HCT116 (cell line): ENCODE measurements at regions not wholly inside any gene's neighbourhood (a gene's known extent, or its start where the extent isn't known, plus 50 kb on each side); places are given as distances from the start of the nearest gene placed in this dataset.

Source experiments
- ATAC-seq: fragments of 200-7000 bp; cut with Tn5 transposase; 2 replicates; pipeline ENCODE4 v1.9.1; 2020; ENCODE audit warnings: mild to moderate bottlenecking, moderate library complexity
- BruUV-seq: library from RNA; stranded (reverse); fragments of 400-500 nt; replicated peaks from 2 replicates; lab custom pipeline; 2021; lab: Mats Ljungman, UMichigan
- CTCF ChIA-PET: fragments of 300-600 bp; sonication (Branson Sonifier 250); formaldehyde crosslinking; loops from one replicate; lab custom pipeline; 2021; ENCODE audit warnings: antibody characterized with exemption; lab: Charles Lee
- POLR2A ChIA-PET: fragments of 300-600, 350-600 bp; sonication (Branson Sonifier 250); formaldehyde crosslinking; loops from one replicate; lab custom pipeline; 2021; ENCODE audit warnings: antibody characterized with exemption; lab: Charles Lee
- RAD21 ChIA-PET, 2 experiments: fragments of 300-600 bp; sonication (Branson Sonifier 250); formaldehyde crosslinking; loops; one replicate each; lab custom pipeline; 2023; ENCODE audit warnings: low total read pairs in 2 of 2; ENCODE audit not compliant: uncharacterized antibody in 2 of 2, unreplicated experiment in 2 of 2, low non-redundant PET in 1 of 2; lab: Charles Lee
- DNase-seq: peaks from one replicate; pipeline ENCODE4 v3.0.0-alpha.2; 2010; ENCODE audit warnings: low read depth, low spot score
- H2AFZ ChIP-seq: fragments of 200-600 bp; shearing (Covaris generic), sonication (generic); 2 replicates; pipeline ENCODE4 v1.6.1; 2017; ENCODE audit warnings: low read depth, mixed run types, mixed read lengths, antibody characterized with exemption, low read length; ENCODE audit not compliant: poor library complexity, severe bottlenecking
- H3K27ac ChIP-seq: 2 replicates; pipeline ENCODE4 v1.5.1; 2012; ENCODE audit warnings: low read depth, low read length
- H3K27me3 ChIP-seq: fragments of 200-600 bp; sonication (generic); 2 replicates; pipeline ENCODE4 v1.6.1; 2016; ENCODE audit warnings: mixed run types, low read length, mixed read lengths; ENCODE audit not compliant: insufficient read depth
- H3K36me3 ChIP-seq, 2 experiments: fragments of 200-500 bp in 1 of 2; fragments of 200-600 bp in 1 of 2; sonication (Bioruptor generic) in 1 of 2; sonication (generic) in 1 of 2; 2 replicates each; pipeline versions ENCODE4 v1.5.1 to v1.6.1; 2014 to 2016; ENCODE audit warnings: low read length in 2 of 2, inconsistent platforms in 1 of 2, mixed read lengths in 1 of 2, mixed run types in 1 of 2; ENCODE audit not compliant: insufficient read depth in 2 of 2, control insufficient read depth in 1 of 2
- H3K4me1 ChIP-seq, 2 experiments: fragments of 200-600 bp in 1 of 2; sonication (generic) in 1 of 2; 2 replicates each; pipeline versions ENCODE4 v1.5.1 to v1.6.1; 2012 to 2017; ENCODE audit warnings: low read length in 2 of 2, inconsistent platforms in 1 of 2, mild to moderate bottlenecking in 1 of 2, mixed read lengths in 1 of 2, mixed run types in 1 of 2, moderate library complexity in 1 of 2; ENCODE audit not compliant: insufficient read depth in 2 of 2, control insufficient read depth in 1 of 2
- H3K4me2 ChIP-seq: fragments of 200-600 bp; sonication (generic); 2 replicates; pipeline ENCODE4 v1.6.1; 2017; ENCODE audit warnings: mixed run types, low read length, mixed read lengths
- H3K4me3 ChIP-seq, 2 experiments: fragments of 200-600 bp in 1 of 2; sonication (generic) in 1 of 2; replicated peaks in 1 of 2; 2 replicates each; pipeline ENCODE4 v1.5.1; 2011 to 2016; ENCODE audit warnings: low read length in 2 of 2, control low read depth in 1 of 2, low read depth in 1 of 2, mild to moderate bottlenecking in 1 of 2, mixed read lengths in 1 of 2, mixed run types in 1 of 2
- H3K79me2 ChIP-seq: fragments of 200-600 bp; sonication (generic); 2 replicates; pipeline ENCODE4 v1.6.1; 2017; ENCODE audit warnings: mild to moderate bottlenecking, mixed run types, low read length, moderate library complexity, mixed read lengths; ENCODE audit not compliant: insufficient read depth
- H3K9ac ChIP-seq: fragments of 200-600 bp; sonication (generic); 2 replicates; pipeline ENCODE4 v1.6.1; 2016; ENCODE audit warnings: low read length, mixed read lengths
- H3K9me2 ChIP-seq: fragments of 200-600 bp; sonication (generic), shearing (Covaris generic); 2 replicates; pipeline ENCODE4 v1.6.1; 2017; ENCODE audit warnings: mixed run types, mild to moderate bottlenecking, moderate library complexity; ENCODE audit not compliant: insufficient read depth
- H3K9me3 ChIP-seq, 2 experiments: fragments of 200-500 bp in 1 of 2; fragments of 200-600 bp in 1 of 2; sonication (Bioruptor generic) in 1 of 2; sonication (generic) in 1 of 2; 2 replicates each; pipeline ENCODE4 v1.6.1; 2014 to 2017; ENCODE audit warnings: low read length in 2 of 2, mixed read lengths in 2 of 2, inconsistent platforms in 1 of 2, low read depth in 1 of 2, mild to moderate bottlenecking in 1 of 2, mixed run types in 1 of 2, moderate library complexity in 1 of 2; ENCODE audit not compliant: control insufficient read depth in 1 of 2, insufficient read depth in 1 of 2
- H4K20me1 ChIP-seq: fragments of 200-600 bp; sonication (generic), shearing (Covaris generic); 2 replicates; pipeline ENCODE4 v1.6.1; 2017; ENCODE audit warnings: mixed run types, mild to moderate bottlenecking, moderate library complexity; ENCODE audit not compliant: insufficient read depth
- CBX3 ChIP-seq: IDR thresholded peaks from 2 replicates; pipeline ENCODE4 v1.6.1; 2012; ENCODE audit warnings: low read depth
- EGR1 ChIP-seq: IDR thresholded peaks from 2 replicates; pipeline ENCODE4 v1.6.1; 2012; ENCODE audit warnings: low read depth
- ELF1 ChIP-seq: IDR thresholded peaks from 2 replicates; pipeline ENCODE4 v1.6.1; 2012; ENCODE audit warnings: low read depth, borderline replicate concordance
- EZH2phosphoT487 ChIP-seq: fragments of 200-600 bp; IDR thresholded peaks from 2 replicates; pipeline ENCODE4 v1.6.1; 2018; ENCODE audit warnings: antibody characterized with exemption, borderline replicate concordance
- FOSL1 ChIP-seq: IDR thresholded peaks from 2 replicates; pipeline ENCODE4 v1.6.1; 2012; ENCODE audit warnings: low read depth
- JUND ChIP-seq: IDR thresholded peaks from 2 replicates; pipeline ENCODE4 v1.6.1; 2012
- MAX ChIP-seq: IDR thresholded peaks from 2 replicates; pipeline ENCODE4 v1.6.1; 2012
- POLR2A ChIP-seq: IDR thresholded peaks from 2 replicates; pipeline ENCODE4 v1.7.0; 2011; ENCODE audit warnings: borderline replicate concordance; ENCODE audit not compliant: insufficient read depth, insufficient read length; ENCODE audit errors: extremely low read depth
- POLR2AphosphoS5 ChIP-seq: IDR thresholded peaks from 2 replicates; pipeline ENCODE4 v1.6.1; 2011; ENCODE audit warnings: mild to moderate bottlenecking, low read depth, low read length, moderate library complexity
- SIN3A ChIP-seq: IDR thresholded peaks from 2 replicates; pipeline ENCODE4 v1.6.1; 2012; ENCODE audit warnings: low read depth
- SP1 ChIP-seq: IDR thresholded peaks from 2 replicates; pipeline ENCODE4 v1.6.1; 2012; ENCODE audit warnings: low read depth
- SRF ChIP-seq: IDR thresholded peaks from 2 replicates; pipeline ENCODE4 v1.6.1; 2012; ENCODE audit warnings: low read depth
- TCF7L2 ChIP-seq: IDR thresholded peaks from 2 replicates; pipeline ENCODE4 v1.7.0; 2011; ENCODE audit warnings: borderline replicate concordance, inconsistent platforms; ENCODE audit not compliant: insufficient read depth, insufficient read length; ENCODE audit errors: extremely low read depth
- YY1 ChIP-seq: IDR thresholded peaks from 2 replicates; pipeline ENCODE4 v1.6.1; 2011; ENCODE audit warnings: low read length, low read depth, moderate library complexity, mild to moderate bottlenecking; ENCODE audit not compliant: insufficient replicate concordance; ENCODE audit errors: extremely low read depth
- ZFX ChIP-seq: fragments of 450-650 bp; IDR thresholded peaks from 2 replicates; pipeline ENCODE4 v1.6.1; 2017
- ZNF274 ChIP-seq: fragments of 200-500 bp; sonication (Bioruptor generic); IDR thresholded peaks from 2 replicates; pipeline ENCODE4 v1.6.1; 2014; ENCODE audit warnings: mild to moderate bottlenecking, low read depth, low read length, inconsistent platforms
- intact Hi-C: fragments of 100-400 bp; cut with micrococcal nuclease; formaldehyde crosslinking; loops from 2 replicates; pipeline ENCODE4 v1.10.0; 2022
- TF ChIP-seq, protein P1 (sequence below): IDR thresholded peaks from 2 replicates; pipeline ENCODE4 v1.6.1; 2012; ENCODE audit warnings: low read depth
- TF ChIP-seq, protein P2 (sequence below), 3 experiments: fragments of 200-600 bp in 1 of 3; sonication (generic) in 1 of 3; IDR thresholded peaks in 2 of 3; conservative IDR thresholded peaks in 1 of 3; 2 replicates each; pipeline ENCODE4 v1.5.1; 2012 to 2017; ENCODE audit warnings: low read depth in 2 of 3, low read length in 2 of 3, antibody characterized with exemption in 1 of 3, borderline replicate concordance in 1 of 3, control low read depth in 1 of 3, mild to moderate bottlenecking in 1 of 3, mixed read lengths in 1 of 3, mixed run types in 1 of 3, moderate library complexity in 1 of 3; ENCODE audit not compliant: insufficient read depth in 1 of 3
- TF ChIP-seq, protein P3 (sequence below): IDR thresholded peaks from 2 replicates; pipeline ENCODE4 v1.6.1; 2012
- TF ChIP-seq, protein P4 (sequence below): IDR thresholded peaks from 2 replicates; pipeline ENCODE4 v1.6.1; 2011; ENCODE audit warnings: mild to moderate bottlenecking, low read length, moderate library complexity; ENCODE audit not compliant: insufficient replicate concordance; ENCODE audit errors: extremely low read depth

- H3K27me3 ChIP-seq, result peaks cover 4% of the 10 kb centered on the region; the same call in 1 of the 2 replicates
- ChIA-PET POLR2A (no interaction called here), RAD21 (no interaction called here), CTCF (no interaction called here)
- H3K4me3 ChIP-seq, result no peak overlapping the region
- DNase-seq, result no peak
- no peak overlapping the region for H3K4me2 ChIP-seq
- no peak for ATAC-seq
- no peaks in the 10 kb centered on the region for H3K36me3 ChIP-seq
- H4K20me1 ChIP-seq, result no peaks in the 10 kb centered on the region
- TF ChIP-seq ZNF274 (no peak), MAX (no peak), CBX3 (no peak), FOSL1 (no peak), YY1 (no peak), SP1 (no peak), POLR2AphosphoS5 (no peak), EZH2phosphoT487 (no peak), POLR2A (no peak), SRF (no peak), ZFX (no peak), TCF7L2 (no peak), SIN3A (no peak), EGR1 (no peak), JUND (no peak), ELF1 (no peak)
- TF ChIP-seq, protein P1, sequence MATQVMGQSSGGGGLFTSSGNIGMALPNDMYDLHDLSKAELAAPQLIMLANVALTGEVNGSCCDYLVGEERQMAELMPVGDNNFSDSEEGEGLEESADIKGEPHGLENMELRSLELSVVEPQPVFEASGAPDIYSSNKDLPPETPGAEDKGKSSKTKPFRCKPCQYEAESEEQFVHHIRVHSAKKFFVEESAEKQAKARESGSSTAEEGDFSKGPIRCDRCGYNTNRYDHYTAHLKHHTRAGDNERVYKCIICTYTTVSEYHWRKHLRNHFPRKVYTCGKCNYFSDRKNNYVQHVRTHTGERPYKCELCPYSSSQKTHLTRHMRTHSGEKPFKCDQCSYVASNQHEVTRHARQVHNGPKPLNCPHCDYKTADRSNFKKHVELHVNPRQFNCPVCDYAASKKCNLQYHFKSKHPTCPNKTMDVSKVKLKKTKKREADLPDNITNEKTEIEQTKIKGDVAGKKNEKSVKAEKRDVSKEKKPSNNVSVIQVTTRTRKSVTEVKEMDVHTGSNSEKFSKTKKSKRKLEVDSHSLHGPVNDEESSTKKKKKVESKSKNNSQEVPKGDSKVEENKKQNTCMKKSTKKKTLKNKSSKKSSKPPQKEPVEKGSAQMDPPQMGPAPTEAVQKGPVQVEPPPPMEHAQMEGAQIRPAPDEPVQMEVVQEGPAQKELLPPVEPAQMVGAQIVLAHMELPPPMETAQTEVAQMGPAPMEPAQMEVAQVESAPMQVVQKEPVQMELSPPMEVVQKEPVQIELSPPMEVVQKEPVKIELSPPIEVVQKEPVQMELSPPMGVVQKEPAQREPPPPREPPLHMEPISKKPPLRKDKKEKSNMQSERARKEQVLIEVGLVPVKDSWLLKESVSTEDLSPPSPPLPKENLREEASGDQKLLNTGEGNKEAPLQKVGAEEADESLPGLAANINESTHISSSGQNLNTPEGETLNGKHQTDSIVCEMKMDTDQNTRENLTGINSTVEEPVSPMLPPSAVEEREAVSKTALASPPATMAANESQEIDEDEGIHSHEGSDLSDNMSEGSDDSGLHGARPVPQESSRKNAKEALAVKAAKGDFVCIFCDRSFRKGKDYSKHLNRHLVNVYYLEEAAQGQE, result no peak
- TF ChIP-seq, protein P2, sequence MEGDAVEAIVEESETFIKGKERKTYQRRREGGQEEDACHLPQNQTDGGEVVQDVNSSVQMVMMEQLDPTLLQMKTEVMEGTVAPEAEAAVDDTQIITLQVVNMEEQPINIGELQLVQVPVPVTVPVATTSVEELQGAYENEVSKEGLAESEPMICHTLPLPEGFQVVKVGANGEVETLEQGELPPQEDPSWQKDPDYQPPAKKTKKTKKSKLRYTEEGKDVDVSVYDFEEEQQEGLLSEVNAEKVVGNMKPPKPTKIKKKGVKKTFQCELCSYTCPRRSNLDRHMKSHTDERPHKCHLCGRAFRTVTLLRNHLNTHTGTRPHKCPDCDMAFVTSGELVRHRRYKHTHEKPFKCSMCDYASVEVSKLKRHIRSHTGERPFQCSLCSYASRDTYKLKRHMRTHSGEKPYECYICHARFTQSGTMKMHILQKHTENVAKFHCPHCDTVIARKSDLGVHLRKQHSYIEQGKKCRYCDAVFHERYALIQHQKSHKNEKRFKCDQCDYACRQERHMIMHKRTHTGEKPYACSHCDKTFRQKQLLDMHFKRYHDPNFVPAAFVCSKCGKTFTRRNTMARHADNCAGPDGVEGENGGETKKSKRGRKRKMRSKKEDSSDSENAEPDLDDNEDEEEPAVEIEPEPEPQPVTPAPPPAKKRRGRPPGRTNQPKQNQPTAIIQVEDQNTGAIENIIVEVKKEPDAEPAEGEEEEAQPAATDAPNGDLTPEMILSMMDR (IDR thresholded peaks at IDR 0.05 in 2 of 3, conservative IDR thresholded peaks at IDR 0.05 in 1 of 3; ENCODE audit: borderline replicate concordance in 1 of 3, insufficient read depth in 1 of 3, low read depth in 2 of 3, low read length in 2 of 3), result no peak
- TF ChIP-seq, protein P3, sequence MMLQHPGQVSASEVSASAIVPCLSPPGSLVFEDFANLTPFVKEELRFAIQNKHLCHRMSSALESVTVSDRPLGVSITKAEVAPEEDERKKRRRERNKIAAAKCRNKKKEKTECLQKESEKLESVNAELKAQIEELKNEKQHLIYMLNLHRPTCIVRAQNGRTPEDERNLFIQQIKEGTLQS, result no peak
- TF ChIP-seq, protein P4, sequence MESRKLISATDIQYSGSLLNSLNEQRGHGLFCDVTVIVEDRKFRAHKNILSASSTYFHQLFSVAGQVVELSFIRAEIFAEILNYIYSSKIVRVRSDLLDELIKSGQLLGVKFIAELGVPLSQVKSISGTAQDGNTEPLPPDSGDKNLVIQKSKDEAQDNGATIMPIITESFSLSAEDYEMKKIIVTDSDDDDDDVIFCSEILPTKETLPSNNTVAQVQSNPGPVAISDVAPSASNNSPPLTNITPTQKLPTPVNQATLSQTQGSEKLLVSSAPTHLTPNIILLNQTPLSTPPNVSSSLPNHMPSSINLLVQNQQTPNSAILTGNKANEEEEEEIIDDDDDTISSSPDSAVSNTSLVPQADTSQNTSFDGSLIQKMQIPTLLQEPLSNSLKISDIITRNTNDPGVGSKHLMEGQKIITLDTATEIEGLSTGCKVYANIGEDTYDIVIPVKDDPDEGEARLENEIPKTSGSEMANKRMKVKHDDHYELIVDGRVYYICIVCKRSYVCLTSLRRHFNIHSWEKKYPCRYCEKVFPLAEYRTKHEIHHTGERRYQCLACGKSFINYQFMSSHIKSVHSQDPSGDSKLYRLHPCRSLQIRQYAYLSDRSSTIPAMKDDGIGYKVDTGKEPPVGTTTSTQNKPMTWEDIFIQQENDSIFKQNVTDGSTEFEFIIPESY, result no peak
- TF ChIP-seq, all 23 proteins: peak for 0
- Histone ChIP-seq H3K4me1 (no peaks in the 10 kb centered on the region), H2AFZ (no peak overlapping the region), H3K79me2 (no peaks in the 10 kb centered on the region), H3K9me2 (no peaks in the 10 kb centered on the region), H3K27ac (no peak overlapping the region), H3K9me3 (no peaks in the 10 kb centered on the region), H3K9ac (no peak overlapping the region)
- intact Hi-C loops, result no loop called here
- no TSS peak for BruUV-seq
Observed at GRCh38 chr2:66255867-66256266, 179.1 kb upstream of the MEIS1 start.
